Prostate gland (tissue), 2 donors: ENCODE measurements at regions not wholly inside any gene's neighbourhood (a gene's known extent, or its start where the extent isn't known, plus 50 kb on each side); places are given as distances from the start of the nearest gene placed in this dataset.

ENCODE experiments used
- CTCF ChIP-seq, 4 experiments: fragments of 200-600 bp in 2 of 4; fragments of 450-650 bp in 2 of 4; sonication (generic) in 2 of 4; IDR thresholded peaks; 1 replicate in 3 of 4; 2 replicates in 1 of 4; pipeline ENCODE4 v1.5.1; 2016 to 2019; ENCODE audit warnings: antibody characterized with exemption in 4 of 4, mild to moderate bottlenecking in 2 of 4, moderate library complexity in 2 of 4
- POLR2A ChIP-seq: fragments of 450-650 bp; IDR thresholded peaks from one replicate; pipeline ENCODE4 v1.6.1; 2016; ENCODE audit warnings: antibody characterized with exemption, mild to moderate bottlenecking
- POLR2AphosphoS5 ChIP-seq: sonication (generic); formaldehyde crosslinking; IDR thresholded peaks from one replicate; pipeline ENCODE4 v1.6.1; 2017; ENCODE audit warnings: antibody characterized with exemption

GRCh38 chr21:24636696-24637095, 970.6 kb downstream of the MRPL39 start:
- no peak for TF ChIP-seq CTCF (IDR thresholded peaks at IDR 0.05)
- no peak for TF ChIP-seq POLR2A
- no peak for TF ChIP-seq POLR2AphosphoS5
